AG08396 (cell line): ENCODE measurements at regions not wholly inside any gene's neighbourhood (a gene's known extent, or its start where the extent isn't known, plus 50 kb on each side); places are given as distances from the start of the nearest gene placed in this dataset.

Source experiments
- DNase-seq: peaks from one replicate; pipeline ENCODE4 v3.0.0; 2012; ENCODE audit warnings: low spot score, mixed read lengths

- DNase-seq, result no peak
Observed at GRCh38 chr3:177512945-177513814, 315.9 kb upstream of the TBL1XR1 start.

GRCh38 chr3:177513815-177514610 is 316.7 kb upstream of the TBL1XR1 start:
- no peak for DNase-seq

- no peak for DNase-seq
Observed at GRCh38 chr3:177514611-177515499, 317.6 kb upstream of the TBL1XR1 start.

- no peak for DNase-seq
Observed at GRCh38 chr3:177515786-177516157, 318.5 kb upstream of the TBL1XR1 start.

GRCh38 chr3:177516158-177517011 is 319.1 kb upstream of the TBL1XR1 start:
- peak; percentile 50 for DNase-seq

- DNase-seq, result no peak
Observed at GRCh38 chr3:177517906-177518305, 320.6 kb upstream of the TBL1XR1 start.

- DNase-seq, result no peak
Observed at GRCh38 chr3:177519588-177519987, 322.3 kb upstream of the TBL1XR1 start.

- no peak for DNase-seq
Observed at GRCh38 chr3:177521305-177521704, 324.0 kb upstream of the TBL1XR1 start.

- no peak for DNase-seq
Observed at GRCh38 chr3:177522051-177522450, 324.8 kb upstream of the TBL1XR1 start.

GRCh38 chr3:177523067-177523675 is 325.9 kb upstream of the TBL1XR1 start:
- no peak for DNase-seq

GRCh38 chr3:177523872-177524438 is 326.7 kb upstream of the TBL1XR1 start:
- no peak for DNase-seq

- no peak for DNase-seq
Observed at GRCh38 chr3:177524742-177525141, 327.5 kb upstream of the TBL1XR1 start.

- DNase-seq, result no peak
Observed at GRCh38 chr3:177525414-177525813, 328.1 kb upstream of the TBL1XR1 start.

GRCh38 chr3:177525987-177526712 is 328.9 kb upstream of the TBL1XR1 start:
- peak; percentile 30 for DNase-seq

- no peak for DNase-seq
Observed at GRCh38 chr3:177527182-177527581, 329.9 kb upstream of the TBL1XR1 start.

GRCh38 chr3:177528306-177529070 is 331.2 kb upstream of the TBL1XR1 start:
- no peak for DNase-seq

- no peak for DNase-seq
Observed at GRCh38 chr3:177529071-177529550, 331.8 kb upstream of the TBL1XR1 start.

GRCh38 chr3:177529716-177530335 is 332.5 kb upstream of the TBL1XR1 start:
- no peak for DNase-seq
